ENCODE measurements at regions not wholly inside any gene's neighbourhood (a gene's known extent, or its start where the extent isn't known, plus 50 kb on each side); places are given as distances from the start of the nearest gene placed in this dataset.

GRCh38 chr5:56612353-56612752 lies 203.0 kb upstream of the MAP3K1 start:
- TF ChIP-seq CTCF (IDR thresholded peaks at IDR 0.05; ENCODE audit: borderline replicate concordance, insufficient read depth, low read depth, low read length), result no peak
- no peak overlapping the region for H3K4me3 ChIP-seq (ENCODE audit: low read depth, low read length)

- H3K4me3 ChIP-seq (ENCODE audit: low read depth, low read length), result no peak overlapping the region
- TF ChIP-seq CTCF (IDR thresholded peaks at IDR 0.05; ENCODE audit: borderline replicate concordance, insufficient read depth, low read depth, low read length), result no peak
Measured at GRCh38 chr5:56610093-56610698, 205.2 kb upstream of the MAP3K1 start.

- no peak for TF ChIP-seq CTCF (IDR thresholded peaks at IDR 0.05; ENCODE audit: borderline replicate concordance, insufficient read depth, low read depth, low read length)
- H3K4me3 ChIP-seq (ENCODE audit: low read depth, low read length), result no peak overlapping the region
Measured at GRCh38 chr5:56608217-56608925, 207.0 kb upstream of the MAP3K1 start.

GRCh38 chr5:56607551-56607950 lies 207.8 kb upstream of the MAP3K1 start:
- no peak for TF ChIP-seq CTCF (IDR thresholded peaks at IDR 0.05; ENCODE audit: borderline replicate concordance, insufficient read depth, low read depth, low read length)
- H3K4me3 ChIP-seq (ENCODE audit: low read depth, low read length), result no peak overlapping the region

GRCh38 chr5:56607074-56607473 lies 208.3 kb upstream of the MAP3K1 start:
- no peak for TF ChIP-seq CTCF (IDR thresholded peaks at IDR 0.05; ENCODE audit: borderline replicate concordance, insufficient read depth, low read depth, low read length)
- H3K4me3 ChIP-seq (ENCODE audit: low read depth, low read length), result no peak overlapping the region

- H3K4me3 ChIP-seq (ENCODE audit: low read depth, low read length), result no peak overlapping the region
- no peak for TF ChIP-seq CTCF (IDR thresholded peaks at IDR 0.05; ENCODE audit: borderline replicate concordance, insufficient read depth, low read depth, low read length)
Measured at GRCh38 chr5:56606192-56606591, 209.2 kb upstream of the MAP3K1 start.

GRCh38 chr5:56605231-56605630 lies 210.1 kb upstream of the MAP3K1 start:
- no peak for TF ChIP-seq CTCF (IDR thresholded peaks at IDR 0.05; ENCODE audit: borderline replicate concordance, insufficient read depth, low read depth, low read length)
- no peak overlapping the region for H3K4me3 ChIP-seq (ENCODE audit: low read depth, low read length)

Data from GM12875 (cell line).